Endothelial cell of umbilical vein (primary cell): ENCODE measurements at regions not wholly inside any gene's neighbourhood (a gene's known extent, or its start where the extent isn't known, plus 50 kb on each side); places are given as distances from the start of the nearest gene placed in this dataset.

Source experiments
- BruUV-seq: library from RNA; stranded (reverse); fragments of 400-500 nt; replicated peaks from 2 replicates; lab custom pipeline; 2021; lab: Mats Ljungman, UMichigan
- CTCF ChIA-PET: fragments of 300-600, 350-600 bp; sonication (Branson Sonifier 250); formaldehyde crosslinking; loops from one replicate; lab custom pipeline; 2021; ENCODE audit warnings: antibody characterized with exemption, inconsistent platforms; lab: Charles Lee
- POLR2A ChIA-PET: fragments of 300-600, 350-600 bp; sonication (Branson Sonifier 250); formaldehyde crosslinking; loops from one replicate; lab custom pipeline; 2021; ENCODE audit warnings: antibody characterized with exemption, inconsistent platforms; lab: Charles Lee
- DNase-seq: peaks from one replicate; pipeline ENCODE4 v3.0.0-alpha.2; 2011; ENCODE audit warnings: low read depth, low spot score
- FAIRE-seq: peaks from 2 replicates; lab custom pipeline; 2011; peaks lifted over from hg19 to GRCh38; lab: Jason Lieb, UNC
- H2AFZ ChIP-seq: 2 replicates; pipeline ENCODE4 v1.6.0; 2012; ENCODE audit warnings: low read depth, low read length, control low read depth, inconsistent platforms
- H3K27ac ChIP-seq: 2 replicates; pipeline ENCODE4 v1.5.1; 2011; ENCODE audit warnings: low read depth, mild to moderate bottlenecking, control low read depth, low read length, moderate library complexity; ENCODE audit not compliant: insufficient read depth
- H3K27me3 ChIP-seq, 2 experiments: 2 replicates each; pipeline versions ENCODE4 v1.6.0 to v1.6.1; 2011; ENCODE audit warnings: low read length in 2 of 2, mixed read lengths in 1 of 2; ENCODE audit not compliant: control insufficient read depth in 2 of 2, insufficient read depth in 2 of 2
- H3K36me3 ChIP-seq, 2 experiments: 2 replicates in 1 of 2; 3 replicates in 1 of 2; pipeline ENCODE4 v1.5.1; 2011; ENCODE audit warnings: low read length in 2 of 2, mild to moderate bottlenecking in 1 of 2, moderate library complexity in 1 of 2; ENCODE audit not compliant: control insufficient read depth in 2 of 2, insufficient read depth in 2 of 2; ENCODE audit errors: extremely low read depth in 1 of 2
- H3K4me1 ChIP-seq: 3 replicates; pipeline ENCODE4 v1.5.1; 2011; ENCODE audit warnings: mild to moderate bottlenecking, low read length; ENCODE audit not compliant: control insufficient read depth, insufficient read depth; ENCODE audit errors: extremely low read depth
- H3K4me2 ChIP-seq: 2 replicates; pipeline ENCODE4 v1.6.1; 2011; ENCODE audit warnings: low read length, control low read depth, mixed read lengths; ENCODE audit not compliant: insufficient read depth
- H3K4me3 ChIP-seq, 3 experiments: fragments of 200-600 bp in 1 of 3; sonication (generic), shearing (Covaris generic) in 1 of 3; replicated peaks in 1 of 3; 2 replicates each; pipeline ENCODE4 v1.5.1; 2011 to 2016; ENCODE audit warnings: control low read depth in 3 of 3, low read length in 3 of 3, mild to moderate bottlenecking in 2 of 3, inconsistent platforms in 1 of 3, low read depth in 1 of 3, moderate library complexity in 1 of 3; ENCODE audit not compliant: insufficient read depth in 1 of 3
- H3K79me2 ChIP-seq: 2 replicates; pipeline ENCODE4 v1.6.0; 2012; ENCODE audit warnings: low read length, inconsistent platforms; ENCODE audit not compliant: control insufficient read depth, insufficient read depth
- H3K9ac ChIP-seq: replicated peaks from 2 replicates; pipeline ENCODE3; 2011; ENCODE audit warnings: low read length, control low read depth; ENCODE audit not compliant: insufficient read depth; ENCODE audit errors: extremely low read depth
- H3K9me1 ChIP-seq: replicated peaks from 3 replicates; pipeline ENCODE4 v1.6.0; 2011; ENCODE audit warnings: mild to moderate bottlenecking, low read length; ENCODE audit not compliant: control insufficient read depth, insufficient read depth; ENCODE audit errors: extremely low read depth
- H3K9me3 ChIP-seq: replicated peaks from 2 replicates; pipeline ENCODE4 v1.5.1; 2012; ENCODE audit warnings: low read length, inconsistent platforms; ENCODE audit not compliant: control insufficient read depth, insufficient read depth
- H4K20me1 ChIP-seq: replicated peaks from 2 replicates; pipeline ENCODE3; 2011; ENCODE audit warnings: mild to moderate bottlenecking, low read length; ENCODE audit not compliant: control insufficient read depth, insufficient read depth; ENCODE audit errors: extremely low read depth
- CTCF ChIP-seq, 2 donors: IDR thresholded peaks; 1 replicate in 1 of 2; 2 replicates in 1 of 2; pipeline ENCODE4 v1.5.1; 2011; ENCODE audit warnings: low read length in 2 of 2, mild to moderate bottlenecking in 2 of 2, moderate library complexity in 2 of 2, control low read depth in 1 of 2, inconsistent platforms in 1 of 2, low read depth in 1 of 2; ENCODE audit not compliant: insufficient read depth in 1 of 2; ENCODE audit errors: extremely low read depth in 1 of 2
- EZH2 ChIP-seq: IDR thresholded peaks from 2 replicates; pipeline ENCODE4 v1.6.1; 2012; ENCODE audit warnings: borderline replicate concordance, low read depth, mild to moderate bottlenecking, moderate library complexity, low read length, inconsistent platforms; ENCODE audit not compliant: severe bottlenecking
- FOS ChIP-seq: IDR thresholded peaks from 2 replicates; pipeline ENCODE4 v1.6.1; 2011; ENCODE audit warnings: mild to moderate bottlenecking, low read length, moderate library complexity, borderline replicate concordance; ENCODE audit not compliant: insufficient read depth
- GATA2 ChIP-seq: IDR thresholded peaks from 2 replicates; pipeline ENCODE4 v1.7.0; 2011; ENCODE audit warnings: low read depth, mild to moderate bottlenecking, moderate library complexity, mixed read lengths, low read length; ENCODE audit not compliant: insufficient read length, insufficient read depth
- JUN ChIP-seq: IDR thresholded peaks from 2 replicates; pipeline ENCODE4 v1.6.1; 2011; ENCODE audit warnings: borderline replicate concordance, low read depth; ENCODE audit not compliant: insufficient read length, insufficient read depth
- MAX ChIP-seq: IDR thresholded peaks from 2 replicates; pipeline ENCODE4 v1.6.1; 2011; ENCODE audit not compliant: insufficient read depth, insufficient read length
- MYC ChIP-seq: IDR thresholded peaks from one replicate; pipeline ENCODE4 v1.6.1; 2011; ENCODE audit warnings: mild to moderate bottlenecking, low read depth, low read length
- POLR2A ChIP-seq: IDR thresholded peaks from 2 replicates; pipeline ENCODE4 v1.6.1; 2012; ENCODE audit warnings: low read depth, mild to moderate bottlenecking, control low read depth, low read length
- POLR2AphosphoS5 ChIP-seq: IDR thresholded peaks from 2 replicates; pipeline ENCODE4 v1.6.1; 2012; ENCODE audit warnings: low read depth, mild to moderate bottlenecking, control low read depth, low read length, moderate library complexity; ENCODE audit not compliant: insufficient read depth
- dilution Hi-C: fragments of 300-500 bp; cut with MboI; formaldehyde crosslinking; loops from one replicate; pipeline ENCODE4 v1.15.0; 2019; ENCODE audit warnings: low sequenced_read_pairs; ENCODE audit not compliant: extremely low pct_ligation_motif_present
- intact Hi-C: fragments of 100-400 bp; cut with micrococcal nuclease; formaldehyde crosslinking; loops from one replicate; pipeline ENCODE4 v1.10.0; 2022

GRCh38 chr14:53783256-53783655 is 173.4 kb downstream of the BMP4 start:
- Histone ChIP-seq H3K79me2 (no peaks in the 10 kb centered on the region), H3K9me3 (no peaks in the 10 kb centered on the region), H3K9ac (no peak overlapping the region), H3K36me3 (no peaks in the 10 kb centered on the region), H3K27ac (no peak overlapping the region), H4K20me1 (no peaks in the 10 kb centered on the region), H2AFZ (no peak overlapping the region), H3K4me3 (no peak overlapping the region), H3K9me1 (no peaks in the 10 kb centered on the region), H3K4me2 (no peak overlapping the region), H3K4me1 (no peaks in the 10 kb centered on the region), H3K27me3 (no peaks in the 10 kb centered on the region)
- ChIA-PET POLR2A (no interaction called here), CTCF (no interaction called here)
- DNase-seq: no peak
- TF ChIP-seq CTCF (IDR thresholded peaks at IDR 0.05; ENCODE audit: extremely low read depth in 1 of 2, insufficient read depth in 1 of 2, low read depth in 1 of 2, low read length in 2 of 2): no peak
- TF ChIP-seq EZH2: no peak
- no peak for TF ChIP-seq JUN
- no peak for TF ChIP-seq POLR2AphosphoS5
- TF ChIP-seq FOS: no peak
- no peak for TF ChIP-seq MYC
- TF ChIP-seq MAX: no peak
- TF ChIP-seq POLR2A: no peak
- no peak for TF ChIP-seq GATA2
- intact Hi-C loops: no loop called here
- BruUV-seq: no TSS peak
- dilution Hi-C loops: no loop called here
- FAIRE-seq: no peak
